IPS-18c (cell line): ENCODE measurements at regions not wholly inside any gene's neighbourhood (a gene's known extent, or its start where the extent isn't known, plus 50 kb on each side); places are given as distances from the start of the nearest gene placed in this dataset.

ENCODE experiments used
- H3K4me3 ChIP-seq: 2 replicates; pipeline ENCODE4 v1.7.0; 2013; ENCODE audit warnings: low read depth, mild to moderate bottlenecking, low read length, moderate library complexity; ENCODE audit not compliant: insufficient read depth
- H3K9me3 ChIP-seq: one replicate; pipeline ENCODE4 v1.6.1; 2013; ENCODE audit warnings: mild to moderate bottlenecking, low read length, moderate library complexity; ENCODE audit not compliant: control insufficient read depth, insufficient read depth

DNA sequence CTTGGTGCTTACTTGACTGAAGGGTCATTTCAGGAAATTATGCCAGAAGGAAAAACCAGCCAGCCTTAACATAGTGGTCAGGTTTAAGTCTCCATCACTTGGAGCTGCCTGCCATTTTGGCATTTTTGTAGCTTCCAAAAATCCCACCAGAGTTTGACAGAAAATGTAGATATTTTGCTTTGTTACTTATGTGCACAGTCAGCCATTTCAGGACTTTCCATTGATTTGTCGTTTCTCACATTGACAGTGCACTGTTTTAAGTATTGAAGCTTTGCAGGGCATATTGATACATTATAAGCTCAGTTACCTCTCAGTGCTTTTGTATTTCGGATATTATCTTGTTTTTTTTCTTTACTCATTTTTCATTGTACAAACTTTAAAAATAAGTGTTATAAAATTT, 89.0 kb upstream of the ANKRD34C start:
- Histone ChIP-seq H3K4me3 (no peak overlapping the region), H3K9me3 (no peaks in the 10 kb centered on the region)

DNA sequence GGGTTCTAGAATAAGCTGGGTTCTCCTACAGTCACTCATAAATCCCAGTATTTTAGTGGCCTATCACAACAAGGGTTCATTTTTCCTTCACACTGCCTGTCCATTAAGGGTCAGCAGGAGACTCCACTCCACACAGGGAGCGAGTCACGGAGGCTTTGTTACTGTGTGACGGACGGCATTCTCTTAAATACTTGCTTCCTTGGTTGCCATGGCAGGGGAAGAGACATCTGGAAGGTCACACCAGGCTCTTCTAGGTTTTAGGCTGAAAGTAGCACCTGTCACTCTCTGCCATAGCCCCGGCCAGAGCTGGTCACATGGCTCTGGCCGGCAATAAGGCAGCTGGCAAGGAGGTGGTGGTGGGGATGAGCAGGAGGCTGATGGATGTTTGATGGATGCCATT, 89.4 kb upstream of the ANKRD34C start:
- no peak overlapping the region for H3K4me3 ChIP-seq
- no peaks in the 10 kb centered on the region for H3K9me3 ChIP-seq

DNA sequence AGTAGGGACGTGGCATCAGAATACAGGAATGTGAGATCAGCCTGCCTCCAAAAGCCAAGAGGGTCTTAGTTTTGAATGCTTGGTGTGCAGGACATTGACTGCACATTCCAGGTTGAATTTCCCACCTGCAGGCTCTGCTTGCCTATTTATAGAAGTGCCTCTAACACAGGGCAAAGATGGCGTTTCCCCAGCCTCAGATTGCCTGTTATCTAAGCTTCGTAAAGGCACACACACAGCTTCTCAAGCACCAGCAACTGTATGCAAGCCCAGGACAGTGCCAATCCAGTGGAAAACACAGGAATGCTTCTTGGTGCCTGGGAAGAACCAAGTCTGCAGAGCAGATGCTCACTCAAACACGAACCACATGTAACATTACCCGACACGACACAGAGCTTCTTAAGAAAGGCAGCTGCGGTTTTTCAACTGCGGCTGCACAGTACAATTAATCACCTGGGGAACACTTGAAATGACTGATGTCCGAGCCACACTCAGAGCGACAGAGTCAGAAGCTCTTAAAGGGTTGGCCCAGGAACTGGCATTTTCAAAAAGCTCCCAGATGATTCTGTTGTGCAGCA, 90.0 kb upstream of the ANKRD34C start:
- no peaks in the 10 kb centered on the region for H3K9me3 ChIP-seq
- no peak overlapping the region for H3K4me3 ChIP-seq

DNA sequence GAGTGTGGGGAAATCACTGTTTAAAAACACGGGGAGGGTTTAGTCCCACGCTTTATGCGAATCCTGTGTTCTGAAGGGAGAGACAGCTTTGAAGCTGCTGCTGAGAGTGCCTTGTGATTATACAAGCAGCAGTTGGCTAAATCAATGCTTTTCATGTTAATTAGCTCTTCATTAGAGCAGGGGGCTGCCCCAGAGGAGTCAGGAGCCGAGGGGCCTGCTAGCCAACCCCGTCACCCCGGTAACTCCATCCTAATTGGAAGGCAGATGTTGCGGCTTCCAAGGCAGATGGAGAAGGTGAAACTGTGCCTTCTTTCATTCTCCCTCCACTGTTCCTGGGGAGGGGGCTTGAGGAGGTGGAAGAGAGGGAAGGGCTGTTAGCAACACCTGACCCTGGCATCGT, 92.4 kb upstream of the ANKRD34C start:
- Histone ChIP-seq H3K9me3 (no peaks in the 10 kb centered on the region), H3K4me3 (no peak overlapping the region)

DNA sequence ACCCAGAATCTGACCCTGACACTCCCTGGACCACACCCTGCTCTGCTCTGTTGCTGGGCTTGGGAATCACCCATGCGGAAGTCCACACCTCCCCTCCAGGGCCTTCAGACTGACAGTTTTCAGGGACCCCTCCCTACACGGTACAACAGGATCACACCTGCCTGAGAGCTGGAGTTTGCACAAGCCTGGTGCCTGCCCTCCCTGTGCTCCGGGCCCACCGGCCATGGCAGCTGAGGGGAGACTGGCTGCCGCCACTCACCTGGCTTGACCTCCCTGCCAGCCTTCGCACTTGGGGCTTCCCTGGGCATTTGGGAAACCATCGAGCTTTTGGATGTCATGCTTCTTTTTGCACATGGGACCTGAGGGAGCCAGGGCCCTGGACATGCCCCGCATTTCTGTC, 95.9 kb upstream of the ANKRD34C start:
- Histone ChIP-seq H3K4me3 (no peak overlapping the region), H3K9me3 (no peaks in the 10 kb centered on the region)

DNA sequence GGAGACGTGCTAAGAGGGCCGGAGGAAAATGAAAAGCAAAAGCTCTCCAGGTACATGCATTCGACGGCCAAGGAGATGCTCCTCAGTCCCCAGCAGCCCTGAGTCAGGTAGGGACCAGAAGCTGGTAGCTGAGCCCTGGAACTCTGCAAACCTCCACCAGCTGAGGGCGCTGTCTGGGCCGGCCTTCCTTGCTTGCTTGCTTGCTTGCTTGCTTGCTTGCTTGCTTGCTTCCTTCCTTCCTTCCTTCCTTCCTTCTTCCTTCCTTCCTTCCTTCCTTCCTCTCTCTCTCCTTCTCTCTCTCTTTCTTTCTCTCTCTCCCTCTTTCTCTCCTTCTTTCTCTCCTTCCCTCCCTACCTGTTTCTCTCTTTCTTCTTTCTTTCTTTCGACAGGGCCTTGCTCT, 94.6 kb upstream of the RASGRF1 start:
- Histone ChIP-seq H3K9me3 (no peaks in the 10 kb centered on the region), H3K4me3 (no peak overlapping the region)

DNA sequence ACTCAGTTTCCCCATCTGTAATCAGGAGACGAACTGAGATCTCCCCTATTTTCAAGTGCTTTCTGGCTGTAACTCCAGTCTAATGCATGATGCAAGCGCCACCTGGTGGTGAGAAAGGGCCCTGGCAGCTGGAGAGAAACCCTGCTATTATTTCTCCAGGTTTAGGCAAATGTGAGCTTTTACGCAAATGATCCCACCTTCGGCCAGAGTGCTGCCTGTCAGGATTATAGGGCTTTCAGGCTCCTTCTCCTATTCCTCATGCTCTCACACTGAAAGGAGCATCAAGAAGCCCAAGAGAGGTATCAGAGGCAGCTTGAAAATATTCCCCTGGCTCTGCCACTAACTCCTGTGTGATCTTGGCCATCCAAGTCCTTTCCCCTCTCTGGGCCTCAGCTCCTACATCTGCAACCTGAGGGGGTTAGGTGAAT, 93.9 kb upstream of the RASGRF1 start:
- Histone ChIP-seq H3K4me3 (no peak overlapping the region), H3K9me3 (no peaks in the 10 kb centered on the region)

DNA sequence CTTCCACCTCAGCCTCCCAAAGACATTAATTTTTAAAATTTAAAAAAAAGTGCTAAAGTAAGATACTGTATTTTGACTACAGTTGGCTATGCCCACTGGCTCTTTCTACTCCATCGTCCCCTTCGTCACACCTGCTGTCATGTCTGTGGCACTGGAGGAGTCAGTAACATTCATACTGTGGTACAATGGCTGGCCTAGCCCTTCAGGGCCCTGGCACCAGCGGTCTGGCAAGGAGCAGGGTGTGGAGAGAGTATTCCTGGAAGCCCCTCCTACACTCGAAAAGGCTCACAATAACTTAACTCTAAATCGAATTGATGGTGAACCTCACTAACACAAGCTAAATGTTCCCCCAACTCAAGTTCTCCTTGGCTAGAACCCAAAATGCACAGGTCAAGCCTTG, 89.7 kb upstream of the RASGRF1 start:
- Histone ChIP-seq H3K4me3 (no peak overlapping the region), H3K9me3 (no peaks in the 10 kb centered on the region)

DNA sequence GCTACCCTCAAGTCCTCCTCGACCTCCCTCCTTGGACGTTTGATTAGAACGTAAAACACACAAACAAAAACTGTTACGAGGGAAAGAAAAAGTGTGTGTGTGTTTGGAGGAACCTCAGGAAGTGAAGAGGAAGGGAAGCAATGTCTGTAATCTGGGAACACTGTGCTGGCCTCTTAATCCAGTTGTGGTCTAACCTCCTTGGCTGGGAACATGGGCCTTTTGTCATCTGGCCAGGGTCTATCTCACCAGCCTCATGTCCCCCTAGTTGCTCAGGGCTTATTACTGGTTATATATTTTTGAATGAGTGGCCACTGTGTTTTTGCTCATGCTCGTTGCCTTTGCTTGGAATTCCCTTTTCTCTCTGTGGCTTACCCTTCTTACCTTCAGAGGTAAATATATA, 89.0 kb upstream of the RASGRF1 start:
- Histone ChIP-seq H3K4me3 (no peak overlapping the region), H3K9me3 (no peaks in the 10 kb centered on the region)

DNA sequence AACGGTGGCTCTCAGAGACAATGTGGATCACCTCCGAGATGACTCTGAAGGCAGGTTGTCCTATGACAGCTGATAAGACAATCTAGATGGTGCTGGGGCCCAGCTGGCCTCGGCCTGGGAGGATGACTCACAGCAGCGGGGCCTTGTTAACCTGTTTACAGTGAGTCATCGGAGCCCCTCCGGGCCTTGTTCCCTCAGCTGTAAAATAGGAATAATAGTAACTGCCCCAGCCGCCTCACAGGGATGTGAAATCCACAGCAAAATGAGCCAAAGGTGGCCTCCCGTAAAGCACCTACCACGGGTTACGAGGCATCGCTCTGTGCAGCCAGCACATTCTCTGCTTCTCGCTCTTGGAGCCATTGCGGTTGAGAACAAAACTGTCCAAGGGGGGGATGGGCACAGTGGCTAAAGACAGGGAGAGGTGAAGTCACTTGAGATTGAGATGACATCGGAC, 88.6 kb upstream of the RASGRF1 start:
- no peak overlapping the region for H3K4me3 ChIP-seq
- H3K9me3 ChIP-seq = no peaks in the 10 kb centered on the region

DNA sequence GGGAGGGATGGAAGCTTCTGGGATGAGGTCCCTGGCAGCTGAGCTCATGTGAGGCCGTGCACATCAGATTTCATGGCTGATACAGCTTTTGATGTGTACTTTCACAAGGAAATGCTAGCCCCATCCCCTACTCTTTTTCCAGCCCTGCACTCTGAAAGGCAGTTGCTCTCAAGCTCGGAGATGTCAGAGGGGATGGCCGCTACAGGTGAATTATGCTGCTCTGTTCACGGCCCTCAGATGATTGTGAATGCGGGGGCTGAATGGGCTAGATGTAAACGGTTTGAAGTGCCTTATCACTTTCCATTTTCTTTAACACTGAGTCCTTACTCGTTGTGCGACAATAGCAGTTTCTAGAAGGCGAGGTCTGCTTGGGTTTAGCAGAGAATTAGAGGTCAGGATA, 88.0 kb upstream of the RASGRF1 start:
- no peak overlapping the region for H3K4me3 ChIP-seq
- no peaks in the 10 kb centered on the region for H3K9me3 ChIP-seq

DNA sequence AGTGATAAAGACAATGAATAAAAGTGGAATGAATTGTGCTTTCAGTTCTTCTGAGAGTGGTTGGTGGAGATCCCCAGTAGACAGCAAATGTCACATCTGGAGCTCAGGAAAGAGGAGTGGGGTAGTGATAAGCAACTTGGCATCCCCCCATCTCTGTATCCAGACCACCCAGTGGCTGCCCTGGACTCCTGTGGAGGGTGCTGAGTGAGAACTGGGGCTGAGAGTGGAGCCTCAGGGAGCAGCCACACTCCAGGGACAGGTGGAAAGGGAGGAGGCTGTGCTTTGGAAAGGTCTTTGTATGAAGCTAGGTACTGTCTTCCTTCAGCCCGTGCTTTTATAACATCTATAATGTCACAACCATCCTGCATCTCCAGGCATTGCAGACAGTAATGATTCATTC, 85.6 kb upstream of the RASGRF1 start:
- Histone ChIP-seq H3K9me3 (no peaks in the 10 kb centered on the region), H3K4me3 (no peak overlapping the region)

DNA sequence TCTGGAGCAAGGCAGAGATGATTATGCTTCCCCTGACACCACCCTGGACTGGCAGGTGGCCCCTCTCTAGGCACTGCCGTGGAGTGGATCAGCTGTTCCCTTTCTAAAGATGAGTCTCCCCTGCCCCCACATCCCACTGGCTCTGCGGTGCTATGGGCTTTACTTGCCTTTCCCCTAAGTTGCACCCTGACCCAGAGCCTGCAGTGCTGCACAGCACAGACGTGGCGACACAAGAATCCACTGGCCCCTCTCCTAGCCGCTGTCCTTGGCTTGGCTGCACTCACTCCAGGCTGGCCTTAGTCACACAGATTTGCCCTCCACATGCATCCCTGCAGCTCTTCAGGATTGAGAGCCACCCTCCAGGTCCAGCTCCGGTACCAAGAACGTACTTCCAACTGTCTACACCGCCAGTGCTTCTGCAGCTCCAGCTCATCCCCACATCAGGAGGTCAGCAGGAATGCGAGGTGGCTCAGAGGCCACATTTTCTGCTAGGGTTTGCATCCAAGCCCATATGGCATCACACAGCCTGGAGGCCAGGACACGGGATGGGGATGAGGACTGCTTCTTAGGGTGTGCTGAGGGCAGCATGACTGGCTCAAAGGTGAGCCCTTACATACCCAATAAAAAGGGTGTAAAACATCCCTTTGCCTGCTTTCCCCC, 82.4 kb upstream of the RASGRF1 start:
- Histone ChIP-seq H3K9me3 (no peaks in the 10 kb centered on the region), H3K4me3 (no peak overlapping the region)

DNA sequence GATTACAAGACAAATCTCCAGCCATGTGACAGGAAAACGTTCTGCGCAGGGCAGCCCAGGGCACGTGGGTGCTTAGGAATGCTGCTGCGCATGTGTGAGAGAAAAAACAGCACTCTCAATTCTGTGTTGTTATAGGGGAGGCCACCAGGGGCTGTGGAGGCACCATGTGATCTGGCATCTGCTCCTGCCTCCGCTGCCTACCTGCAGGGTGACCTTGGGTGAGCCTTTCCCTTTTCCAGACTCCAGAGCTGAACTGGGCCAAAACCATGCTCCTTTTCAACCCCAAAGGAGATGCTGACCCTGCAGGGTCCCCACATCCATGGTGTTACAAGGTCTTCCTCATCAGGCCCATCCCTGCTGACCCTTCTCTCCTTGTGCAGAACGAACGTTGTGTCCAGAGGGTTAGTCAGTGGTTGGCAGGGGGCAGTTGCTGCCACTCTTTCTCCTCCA, 81.5 kb upstream of the RASGRF1 start:
- Histone ChIP-seq H3K9me3 (no peaks in the 10 kb centered on the region), H3K4me3 (no peak overlapping the region)

DNA sequence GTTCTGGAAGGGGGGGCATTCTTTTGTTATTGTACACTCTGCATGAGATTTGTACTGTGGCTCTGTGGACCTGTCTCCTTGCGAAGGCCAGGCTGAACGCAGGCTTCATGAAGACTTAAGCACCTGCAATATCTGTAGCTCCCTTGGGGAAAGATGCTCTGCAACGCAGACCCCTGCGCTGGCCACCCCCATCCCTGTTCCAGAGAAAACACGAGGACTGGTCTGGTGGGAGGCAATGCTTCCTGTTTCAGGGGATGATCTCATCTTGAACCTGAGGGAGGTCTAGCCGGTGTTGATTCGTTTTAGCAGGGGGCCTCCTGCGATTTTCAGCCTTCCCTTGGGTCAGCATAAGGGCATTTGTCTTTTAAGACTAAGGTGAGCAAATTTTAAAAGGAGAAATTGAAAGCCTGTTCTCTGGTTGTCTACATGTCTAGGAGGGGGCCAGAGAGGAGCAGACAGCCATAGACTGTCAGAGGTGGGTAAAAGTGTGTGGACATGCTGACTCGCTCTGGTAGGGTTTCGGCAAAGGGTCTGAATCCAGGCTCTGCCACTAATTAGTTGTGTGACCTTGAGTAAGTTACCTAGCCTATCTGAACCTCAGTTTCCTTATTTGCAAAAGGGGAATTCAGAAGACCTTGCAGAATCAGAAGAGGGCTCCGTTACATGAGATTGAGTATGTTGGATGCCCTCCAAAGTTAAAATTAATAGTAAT, 80.9 kb upstream of the RASGRF1 start:
- Histone ChIP-seq H3K4me3 (no peak overlapping the region), H3K9me3 (no peaks in the 10 kb centered on the region)

DNA sequence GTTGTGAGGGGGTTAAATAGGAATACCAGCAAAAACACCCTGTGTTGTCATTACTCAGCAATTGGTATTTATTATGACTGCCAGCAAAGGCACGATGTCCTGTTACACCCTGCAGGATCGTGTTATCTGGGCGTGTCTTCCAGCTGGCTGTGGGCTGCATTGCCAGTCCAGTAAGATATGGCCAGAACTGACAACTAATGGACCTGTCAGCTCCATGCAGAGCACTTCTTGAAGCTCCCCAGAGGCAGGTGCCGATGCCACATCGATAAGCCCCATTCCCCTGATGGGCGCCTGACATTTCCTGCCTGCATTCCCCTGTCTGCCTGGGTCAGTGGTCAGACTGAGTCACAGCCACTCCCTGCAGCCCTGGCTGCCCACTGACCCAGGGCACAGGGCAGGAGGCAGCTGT, 79.7 kb upstream of the RASGRF1 start:
- H3K4me3 ChIP-seq = no peak overlapping the region
- H3K9me3 ChIP-seq = no peaks in the 10 kb centered on the region

DNA sequence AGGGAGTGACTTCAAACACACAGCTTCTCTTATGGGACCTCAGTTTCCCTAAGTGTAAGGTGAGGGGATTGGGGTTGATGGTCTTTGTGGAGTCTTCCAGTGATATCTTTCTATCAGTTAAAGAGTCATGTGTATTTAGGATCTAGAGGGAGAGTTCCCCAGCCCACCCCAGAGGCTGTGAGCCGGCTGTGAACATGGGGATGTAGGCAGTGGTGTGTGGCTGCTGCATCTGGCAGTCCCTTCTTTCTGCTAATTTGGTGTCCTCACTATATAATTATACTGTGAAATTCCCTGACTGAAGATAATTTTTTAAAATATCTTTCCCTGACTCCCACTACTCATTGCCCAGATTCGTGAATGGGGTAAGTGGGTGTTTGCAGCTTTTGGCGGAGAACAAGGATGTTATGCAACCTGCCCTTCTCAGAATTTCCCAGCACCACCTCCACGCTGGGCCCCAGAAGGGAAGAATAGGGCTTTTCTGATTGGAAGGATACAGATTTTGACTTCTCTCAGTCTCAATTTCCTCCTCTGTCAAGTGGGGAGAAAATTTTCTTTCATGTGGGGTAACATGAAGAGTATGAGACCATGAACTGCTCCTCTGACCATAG, 79.0 kb upstream of the RASGRF1 start:
- no peak overlapping the region for H3K4me3 ChIP-seq
- no peaks in the 10 kb centered on the region for H3K9me3 ChIP-seq

DNA sequence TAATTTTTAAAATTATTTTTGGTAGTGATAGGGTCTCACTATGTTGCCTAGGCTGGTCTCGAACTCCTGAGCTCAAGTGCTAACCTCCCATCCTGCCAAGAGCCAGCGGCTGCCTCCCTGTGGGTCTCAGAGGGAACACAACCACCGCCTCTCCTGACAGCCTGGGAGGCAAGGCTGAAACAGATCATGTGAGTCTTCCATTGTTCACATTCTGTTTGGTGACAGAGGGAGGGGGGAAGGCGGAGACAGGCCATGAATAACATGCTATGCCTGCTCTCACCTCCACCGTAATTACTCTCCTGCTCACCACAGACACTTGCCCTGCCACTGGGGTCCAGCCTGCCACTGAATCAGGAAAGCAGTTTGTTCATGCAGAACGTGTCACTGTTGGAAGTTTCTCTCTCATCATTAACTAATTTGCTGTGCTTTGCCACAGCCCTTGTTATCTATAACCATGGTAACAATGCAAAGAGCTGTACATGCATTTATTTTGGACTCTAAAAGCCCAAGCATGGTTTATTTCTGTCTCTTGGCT, 78.4 kb upstream of the RASGRF1 start:
- H3K9me3 ChIP-seq = no peaks in the 10 kb centered on the region
- no peak overlapping the region for H3K4me3 ChIP-seq
